Transverse colon (tissue), 4 donors: ENCODE measurements at regions not wholly inside any gene's neighbourhood (a gene's known extent, or its start where the extent isn't known, plus 50 kb on each side); places are given as distances from the start of the nearest gene placed in this dataset.

Source experiments
- DNase-seq: peaks from one replicate; pipeline ENCODE4 v3.0.0-alpha.2; 2019
- H3K27ac ChIP-seq, 4 donors: fragments of 200-600 bp; sonication (generic); 2 replicates each; pipeline ENCODE4 v1.5.1; 2016 to 2018; ENCODE audit warnings: inconsistent platforms in 4 of 4
- H3K27me3 ChIP-seq: fragments of 200-600 bp; sonication (generic); 2 replicates; pipeline ENCODE4 v1.5.1; 2017; ENCODE audit warnings: inconsistent platforms
- H3K36me3 ChIP-seq, 4 donors: fragments of 200-600 bp; sonication (generic); 2 replicates each; pipeline ENCODE4 v1.5.1; 2017 to 2019; ENCODE audit warnings: inconsistent platforms in 4 of 4
- H3K4me1 ChIP-seq, 4 donors: fragments of 200-600 bp; sonication (generic); 2 replicates each; pipeline ENCODE4 v1.5.1; 2017 to 2020; ENCODE audit warnings: inconsistent platforms in 4 of 4
- H3K4me3 ChIP-seq, 4 donors: fragments of 200-600 bp; sonication (generic); 1 replicate in 1 of 4; 2 replicates in 3 of 4; pipeline versions ENCODE4 v1.5.1 to v1.6.1; 2017 to 2019; ENCODE audit warnings: inconsistent platforms in 4 of 4
- H3K9me3 ChIP-seq, 2 donors: fragments of 200-600 bp; sonication (generic); 2 replicates each; pipeline ENCODE4 v1.5.1; 2017 to 2019; ENCODE audit warnings: inconsistent platforms in 2 of 2
- EP300 ChIP-seq: sonication (generic); formaldehyde crosslinking; IDR thresholded peaks from one replicate; pipeline ENCODE4 v1.6.1; 2017; ENCODE audit warnings: antibody characterized with exemption, low read depth
- POLR2A ChIP-seq: fragments of 450-650 bp; IDR thresholded peaks from one replicate; pipeline ENCODE4 v1.6.1; 2016; ENCODE audit warnings: antibody characterized with exemption, mild to moderate bottlenecking, moderate library complexity
- POLR2AphosphoS5 ChIP-seq, 3 donors: sonication (generic); formaldehyde crosslinking; IDR thresholded peaks; one replicate each; pipeline ENCODE4 v1.6.1; 2016; ENCODE audit warnings: antibody characterized with exemption in 3 of 3
- WGBS, 2 donors: methylation state at CpG; one replicate each; pipeline ENCODE4 v1.1.5; 2018; ENCODE audit warnings: low coverage in 1 of 2; 5-methylcytosine and 5-hydroxymethylcytosine counted together
- in situ Hi-C, 4 donors: fragments of 200-750 bp; cut with MboI; loops; one replicate each; pipeline versions ENCODE4 v1.15.0 to v1.15.1; 2017; ENCODE audit warnings: low sequenced_read_pairs in 3 of 4, low pct_ligation_motif_present in 1 of 4, low pct_unique_long_range_greater_than_20kb in 1 of 4
- intact Hi-C: fragments of 100-400 bp; cut with DNase I; formaldehyde crosslinking; loops from one replicate; pipeline ENCODE4 v1.15.1; 2023; ENCODE audit warnings: low total_unique reads
- TF ChIP-seq, protein P1 (sequence below), 5 experiments: fragments of 200-600 bp in 3 of 5; fragments of 450-650 bp in 2 of 5; sonication (generic) in 3 of 5; IDR thresholded peaks; 1 replicate in 2 of 5; 2 replicates in 3 of 5; pipeline ENCODE4 v1.5.1; 2016 to 2017; ENCODE audit warnings: antibody characterized with exemption in 5 of 5, inconsistent platforms in 3 of 5, mild to moderate bottlenecking in 2 of 5, moderate library complexity in 1 of 5

DNA sequence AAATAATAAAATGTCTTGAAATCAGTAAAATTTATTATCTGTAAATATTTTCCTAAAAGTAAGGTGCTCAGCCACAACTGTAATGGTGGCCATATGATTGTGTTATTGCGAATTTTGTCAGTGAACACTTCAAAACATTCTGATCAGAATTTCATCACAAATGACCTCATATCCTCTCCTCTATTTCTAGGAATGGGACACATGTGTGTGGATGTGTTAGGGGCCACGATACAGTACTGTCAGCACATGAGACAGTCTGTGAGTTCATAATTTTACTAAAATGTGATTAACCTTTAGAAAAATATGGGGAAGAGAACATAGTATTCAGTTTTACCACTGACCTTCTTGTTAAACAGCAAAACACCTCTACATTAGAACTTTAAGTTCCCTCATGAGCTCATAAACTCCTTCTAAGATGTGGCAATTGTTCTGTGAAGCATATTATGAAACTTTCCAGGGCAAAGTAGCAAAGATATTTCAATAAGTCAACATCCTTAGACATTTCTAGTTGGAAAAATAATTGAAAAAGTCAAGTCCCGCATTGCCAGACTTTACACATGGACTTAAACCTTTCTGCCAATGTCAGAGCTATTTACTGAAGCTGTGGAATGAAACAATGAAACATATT is 158.2 kb upstream of the ABI3BP start:
- Histone ChIP-seq H3K4me1 (no peaks in the 10 kb centered on the region), H3K36me3 (no peaks in the 10 kb centered on the region), H3K4me3 (no peak overlapping the region), H3K9me3 (no peaks in the 10 kb centered on the region), H3K27ac (no peak overlapping the region), H3K27me3 (no peaks in the 10 kb centered on the region)
- intact Hi-C loops = no loop called here
- TF ChIP-seq EP300 (no peak), POLR2A (no peak), POLR2AphosphoS5 (IDR thresholded peaks at IDR 0.05) (no peak)
- TF ChIP-seq, protein P1, sequence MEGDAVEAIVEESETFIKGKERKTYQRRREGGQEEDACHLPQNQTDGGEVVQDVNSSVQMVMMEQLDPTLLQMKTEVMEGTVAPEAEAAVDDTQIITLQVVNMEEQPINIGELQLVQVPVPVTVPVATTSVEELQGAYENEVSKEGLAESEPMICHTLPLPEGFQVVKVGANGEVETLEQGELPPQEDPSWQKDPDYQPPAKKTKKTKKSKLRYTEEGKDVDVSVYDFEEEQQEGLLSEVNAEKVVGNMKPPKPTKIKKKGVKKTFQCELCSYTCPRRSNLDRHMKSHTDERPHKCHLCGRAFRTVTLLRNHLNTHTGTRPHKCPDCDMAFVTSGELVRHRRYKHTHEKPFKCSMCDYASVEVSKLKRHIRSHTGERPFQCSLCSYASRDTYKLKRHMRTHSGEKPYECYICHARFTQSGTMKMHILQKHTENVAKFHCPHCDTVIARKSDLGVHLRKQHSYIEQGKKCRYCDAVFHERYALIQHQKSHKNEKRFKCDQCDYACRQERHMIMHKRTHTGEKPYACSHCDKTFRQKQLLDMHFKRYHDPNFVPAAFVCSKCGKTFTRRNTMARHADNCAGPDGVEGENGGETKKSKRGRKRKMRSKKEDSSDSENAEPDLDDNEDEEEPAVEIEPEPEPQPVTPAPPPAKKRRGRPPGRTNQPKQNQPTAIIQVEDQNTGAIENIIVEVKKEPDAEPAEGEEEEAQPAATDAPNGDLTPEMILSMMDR (IDR thresholded peaks at IDR 0.05) = no peak
- no peak for DNase-seq
- 69 to 73% methylated on average over 3 of the region's 3 CpGs for WGBS, 2 donors
- in situ Hi-C loops = no loop called here

- TF ChIP-seq EP300 (no peak), POLR2AphosphoS5 (IDR thresholded peaks at IDR 0.05) (no peak), POLR2A (no peak)
- TF ChIP-seq, protein P1 (IDR thresholded peaks at IDR 0.05) = no peak
- Histone ChIP-seq H3K9me3 (no peaks in the 10 kb centered on the region), H3K36me3 (no peaks in the 10 kb centered on the region), H3K4me1 (no peaks in the 10 kb centered on the region), H3K27ac (no peak overlapping the region), H3K27me3 (no peaks in the 10 kb centered on the region), H3K4me3 (no peak overlapping the region)
- 67 to 75% methylated on average over 1 to 2 of the region's 2 CpGs for WGBS, 2 donors
- DNase-seq = no peak
- in situ Hi-C loops = no loop called here
- intact Hi-C loops = no loop called here
Observed at GRCh38 chr3:101150504-101150903, 157.3 kb upstream of the ABI3BP start.

- Histone ChIP-seq H3K36me3 (no peaks in the 10 kb centered on the region), H3K27me3 (no peaks in the 10 kb centered on the region), H3K4me1 (no peaks in the 10 kb centered on the region), H3K9me3 (no peaks in the 10 kb centered on the region), H3K27ac (no peak overlapping the region), H3K4me3 (no peak overlapping the region)
- 87 to 88% methylated on average over 2 of the region's 2 CpGs for WGBS, 2 donors
- TF ChIP-seq POLR2A = no peak
- TF ChIP-seq, protein P1 (IDR thresholded peaks at IDR 0.05) = no peak
- no peak for TF ChIP-seq POLR2AphosphoS5 (IDR thresholded peaks at IDR 0.05)
- TF ChIP-seq EP300 = no peak
- DNase-seq = no peak
- intact Hi-C loops = no loop called here
- in situ Hi-C loops = no loop called here
Observed at GRCh38 chr3:101149707-101150106, 156.5 kb upstream of the ABI3BP start.

DNA sequence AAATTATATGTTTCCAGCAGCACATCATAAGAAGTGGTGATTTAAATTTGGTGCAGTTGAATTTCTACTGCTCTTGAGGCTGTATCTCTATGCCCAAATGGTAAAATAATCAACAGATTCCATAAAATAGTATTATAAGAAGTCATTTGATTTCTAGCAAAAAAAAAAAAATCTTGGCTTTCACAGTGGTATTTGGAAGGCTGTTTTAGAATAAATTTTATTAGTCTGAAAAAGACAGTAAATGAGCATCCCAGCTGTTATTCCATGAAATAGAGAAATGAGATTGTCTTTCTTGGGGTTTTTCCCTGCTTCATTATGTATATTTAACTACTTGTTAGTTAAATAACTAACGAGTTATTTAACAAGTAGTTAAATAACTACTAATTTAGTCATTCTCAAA is 156.0 kb upstream of the ABI3BP start:
- DNase-seq = no peak
- WGBS, 2 donors = 14 to 67% methylated on average over 1 of the region's 1 CpG
- in situ Hi-C loops = no loop called here
- Histone ChIP-seq H3K4me1 (no peaks in the 10 kb centered on the region), H3K4me3 (no peak overlapping the region), H3K9me3 (no peaks in the 10 kb centered on the region), H3K27ac (no peak overlapping the region), H3K36me3 (no peaks in the 10 kb centered on the region), H3K27me3 (no peaks in the 10 kb centered on the region)
- TF ChIP-seq, protein P1 (IDR thresholded peaks at IDR 0.05) = no peak
- intact Hi-C loops = no loop called here
